Skeletal muscle cell (primary cell): ENCODE measurements at regions not wholly inside any gene's neighbourhood (a gene's known extent, or its start where the extent isn't known, plus 50 kb on each side); places are given as distances from the start of the nearest gene placed in this dataset.
"Not testable (repeated sequence)": the region's sequence is repeated elsewhere in the genome, so short reads cannot be mapped to it uniquely, and the experiment has no call there.

Source experiments
- DNase-seq: peaks from one replicate; pipeline ENCODE4 v3.0.0-alpha.2; 2010; ENCODE audit warnings: low read depth
- H3K4me3 ChIP-seq: 2 replicates; pipeline ENCODE4 v1.5.1; 2011; ENCODE audit warnings: low read depth, mild to moderate bottlenecking, control low read depth, low read length, moderate library complexity

GRCh38 chr3:127445581-127446343 is 144.8 kb downstream of the TPRA1 start:
- DNase-seq = no peak
- no peak overlapping the region for H3K4me3 ChIP-seq

GRCh38 chr3:127444761-127445160 is 145.8 kb downstream of the TPRA1 start:
- no peak overlapping the region for H3K4me3 ChIP-seq
- no peak for DNase-seq

DNA sequence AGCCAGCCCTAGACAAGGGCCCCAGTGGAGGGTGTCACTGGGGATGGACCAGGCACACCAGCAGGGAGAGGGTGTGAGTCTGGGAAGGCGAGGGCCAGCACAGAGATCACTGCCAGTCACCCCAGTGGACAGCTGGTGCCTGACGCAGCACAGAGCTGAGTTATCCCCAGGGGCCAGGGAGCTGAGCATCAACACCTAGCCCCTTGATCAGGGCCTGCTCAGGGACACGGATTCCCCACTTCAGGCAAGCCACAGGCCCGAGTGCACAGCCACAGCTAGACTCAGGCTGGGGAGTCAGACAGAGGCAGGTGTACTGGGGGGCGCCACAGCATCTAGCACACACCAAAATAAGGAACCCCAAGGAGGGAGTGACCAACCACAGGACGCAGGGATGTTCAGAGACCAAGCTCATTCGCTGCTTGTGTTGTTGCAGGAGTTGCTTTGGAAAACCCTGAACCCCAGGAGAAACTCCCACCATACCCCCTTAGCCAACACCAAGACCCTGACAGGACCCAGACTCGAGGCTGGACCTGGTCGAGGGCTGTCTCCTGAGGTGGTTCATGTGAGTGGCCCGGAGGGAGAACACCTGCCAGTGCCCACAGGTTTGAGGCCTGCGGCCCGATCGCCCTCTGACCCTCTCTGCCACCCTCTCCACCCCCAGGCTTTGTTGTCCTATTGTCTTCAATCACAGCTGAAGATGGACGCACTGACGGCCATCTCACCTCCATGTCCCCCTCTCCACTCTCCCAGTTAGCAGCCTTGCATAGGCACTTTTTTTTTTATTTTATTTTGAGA is 146.8 kb downstream of the TPRA1 start:
- no peak for DNase-seq
- no peak overlapping the region for H3K4me3 ChIP-seq

DNA sequence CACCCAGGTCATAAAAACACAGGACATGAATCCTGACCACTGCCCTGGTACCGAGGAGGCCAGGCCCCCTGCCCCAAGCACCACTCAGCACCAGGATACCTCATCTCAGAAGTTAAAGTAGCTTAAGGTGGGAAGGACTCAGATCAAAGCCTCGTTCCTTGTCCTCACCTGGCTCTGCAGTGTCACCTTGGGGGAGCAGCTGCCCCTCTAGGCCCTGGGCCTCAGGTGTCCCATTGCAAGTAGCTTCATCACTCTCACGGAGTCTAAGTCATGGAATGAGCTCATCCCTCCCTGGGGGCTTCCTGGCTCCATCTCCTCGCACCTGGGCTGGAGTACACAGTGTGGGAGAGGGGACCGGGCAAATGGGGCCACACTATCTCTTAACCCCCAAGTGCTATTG is 148.0 kb downstream of the TPRA1 start:
- DNase-seq = no peak
- no peak overlapping the region for H3K4me3 ChIP-seq

GRCh38 chr3:127441764-127442163 is 148.8 kb downstream of the TPRA1 start:
- no peak for DNase-seq
- H3K4me3 ChIP-seq = no peak overlapping the region

DNA sequence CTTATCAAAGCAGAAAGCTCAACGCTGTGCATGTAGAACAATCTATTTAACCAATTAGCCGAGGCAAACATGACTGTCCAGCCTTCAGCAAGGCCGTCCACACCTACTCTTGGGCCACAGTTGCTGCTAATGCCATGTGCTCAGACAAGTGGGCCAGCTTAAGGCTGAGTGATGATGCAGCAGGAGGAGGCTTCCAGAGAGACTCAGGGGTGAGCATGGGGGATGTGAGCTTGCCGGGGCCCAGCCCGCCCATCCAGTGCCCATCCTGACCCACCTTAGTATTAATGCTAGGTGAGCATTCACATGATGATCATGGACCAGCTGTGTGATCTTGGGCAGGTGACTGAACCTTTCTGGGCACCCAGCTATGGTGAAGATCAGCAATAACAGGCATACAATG is 150.1 kb downstream of the TPRA1 start:
- H3K4me3 ChIP-seq = no peak overlapping the region
- no peak for DNase-seq

- no peak overlapping the region for H3K4me3 ChIP-seq
- DNase-seq = no peak
Observed at GRCh38 chr3:127439621-127440020, 150.9 kb downstream of the TPRA1 start.

DNA sequence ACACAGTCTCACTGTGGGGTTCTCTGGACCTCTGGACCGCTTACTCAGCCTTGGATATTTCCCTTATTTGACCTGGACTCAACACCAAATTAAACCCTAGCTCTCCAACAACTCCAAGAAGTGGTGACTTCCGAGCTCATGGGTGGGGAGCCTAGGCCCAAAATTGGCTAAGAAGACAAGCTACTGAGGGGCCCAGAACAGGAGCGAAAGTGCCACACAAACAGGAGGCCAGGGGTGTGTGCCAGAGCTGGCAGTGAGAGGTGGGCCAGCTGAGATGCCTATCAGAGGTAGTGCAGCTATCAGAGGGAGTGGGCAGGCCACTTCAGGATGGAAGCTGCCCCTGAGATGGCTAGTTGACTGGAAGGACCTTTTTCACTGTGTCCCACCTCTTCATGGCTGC is 151.1 kb upstream of the PRR20G start:
- no peak for DNase-seq
- H3K4me3 ChIP-seq = no peak overlapping the region

- DNase-seq = no peak
Observed at GRCh38 chr3:127438371-127438770, 150.5 kb upstream of the PRR20G start.

DNA sequence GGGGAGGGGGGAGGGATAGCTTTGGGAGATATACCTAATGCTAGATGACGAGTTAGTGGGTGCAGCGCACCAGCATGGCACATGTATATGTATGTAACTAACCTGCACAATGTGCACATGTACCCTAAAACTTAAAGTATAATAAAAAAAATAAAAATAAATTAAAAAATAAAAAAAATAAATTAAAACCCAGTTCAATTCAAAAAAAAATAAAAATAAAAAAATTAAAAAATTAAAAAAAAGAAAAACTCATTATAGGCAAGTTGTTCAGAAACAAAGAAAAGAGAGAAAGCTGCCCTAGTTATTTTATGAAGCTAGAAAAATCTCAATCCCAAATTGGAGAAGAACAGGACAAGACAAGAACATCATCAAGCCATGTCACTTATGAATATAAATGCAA is 147.5 kb upstream of the PRR20G start:
- DNase-seq, H3K4me3 ChIP-seq: not testable (repeated sequence)

More at GRCh38 chr3:127438371-127438770, 150.5 kb upstream of the PRR20G start:
- H3K4me3 ChIP-seq = no peak overlapping the region

DNA sequence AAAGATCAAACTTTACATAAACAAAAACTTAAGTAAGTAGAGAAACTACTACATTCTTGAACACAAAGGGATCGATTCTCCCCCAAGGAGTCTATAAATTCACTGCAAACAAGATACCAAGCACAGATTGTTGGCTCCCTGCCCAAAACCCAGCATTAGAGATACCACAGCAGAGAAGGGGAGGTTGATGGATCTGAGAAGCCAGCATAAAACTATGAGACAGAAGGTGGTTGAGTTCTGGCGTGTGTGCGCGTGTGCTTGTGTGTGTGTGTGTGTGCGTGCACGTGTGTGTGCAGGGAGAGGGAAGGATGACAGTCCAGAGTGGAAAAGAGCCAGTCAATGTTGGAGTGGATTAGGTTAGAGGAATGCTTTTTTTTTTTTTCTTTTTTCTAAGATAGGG is 143.2 kb upstream of the PRR20G start:
- DNase-seq = no peak
- H3K4me3 ChIP-seq = no peak overlapping the region

GRCh38 chr3:127428344-127428997 is 140.6 kb upstream of the PRR20G start:
- no peak for DNase-seq
- no peak overlapping the region for H3K4me3 ChIP-seq

- no peak for DNase-seq
Observed at GRCh38 chr3:127427666-127428065, 139.8 kb upstream of the PRR20G start.

DNA sequence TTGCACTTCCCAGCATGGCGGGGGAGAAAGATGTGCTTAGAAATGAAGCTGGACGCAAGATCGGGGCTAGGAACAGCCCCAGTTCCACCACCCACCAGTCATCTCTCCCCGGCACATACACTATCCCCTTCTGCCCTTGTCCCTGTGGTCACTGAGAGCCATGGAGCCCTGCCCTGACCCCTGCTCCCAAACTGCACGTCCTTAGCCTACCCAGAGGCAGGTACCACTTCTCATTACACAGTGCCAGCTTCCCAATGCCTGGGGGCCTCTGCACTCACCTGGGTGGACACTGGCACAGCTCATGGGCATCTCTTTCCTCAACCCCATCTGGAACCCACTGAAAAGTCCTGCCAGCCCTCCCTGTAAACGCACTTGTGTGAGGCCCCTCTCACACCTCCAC is 139.3 kb upstream of the PRR20G start:
- DNase-seq = no peak
- H3K4me3 ChIP-seq = no peak overlapping the region

More at GRCh38 chr3:127427666-127428065, 139.8 kb upstream of the PRR20G start:
- no peak overlapping the region for H3K4me3 ChIP-seq

GRCh38 chr3:127426444-127427153 is 138.8 kb upstream of the PRR20G start:
- H3K4me3 ChIP-seq = no peak overlapping the region
- DNase-seq = no peak

DNA sequence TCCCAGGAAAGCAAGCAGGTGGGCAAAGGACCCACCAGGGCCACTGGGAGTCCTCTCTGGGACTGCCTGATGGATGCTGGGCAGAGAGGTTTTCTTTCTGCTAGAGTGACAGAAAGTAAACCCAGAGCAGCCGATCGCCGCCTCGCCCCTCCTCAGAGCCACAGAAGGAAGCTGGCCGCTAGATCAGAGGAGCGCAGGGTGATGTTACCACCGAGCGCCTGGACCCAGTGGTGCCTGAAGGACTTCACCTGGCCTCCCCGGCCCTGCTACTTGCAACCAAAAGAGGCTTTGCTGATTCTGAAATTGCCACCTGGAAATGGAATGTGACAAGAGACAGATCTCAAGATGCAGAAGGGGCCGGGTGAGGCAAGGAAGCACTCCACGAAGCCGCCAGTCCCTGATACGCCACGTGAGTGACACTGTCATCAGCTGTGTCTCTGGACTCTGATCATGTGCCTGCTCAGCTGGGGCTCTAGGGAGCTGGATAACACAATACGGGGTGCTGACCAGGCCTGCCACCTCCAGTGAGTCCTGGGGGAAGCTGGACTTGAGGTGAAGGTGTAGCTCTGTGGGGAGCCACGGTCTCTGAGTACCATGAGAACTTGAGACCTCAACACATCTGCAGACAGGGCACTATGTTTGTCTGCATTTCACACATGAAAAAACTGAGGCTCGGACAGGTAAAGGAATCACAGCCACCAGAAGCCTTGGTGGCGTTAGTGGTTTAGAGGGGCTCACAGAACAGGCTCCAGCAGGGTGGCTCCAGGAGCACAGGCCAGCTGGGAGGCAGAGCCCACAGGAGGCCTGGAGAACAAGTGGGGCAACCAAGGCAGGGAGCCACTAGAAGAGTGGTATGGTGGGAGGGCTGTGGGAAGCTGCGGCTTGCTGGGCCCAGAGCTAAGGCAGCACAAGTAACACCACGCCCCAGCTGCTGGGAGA is 137.9 kb upstream of the PRR20G start:
- H3K4me3 ChIP-seq = no peak overlapping the region
- no peak for DNase-seq

GRCh38 chr3:127424766-127425504 is 137.1 kb upstream of the PRR20G start:
- no peak overlapping the region for H3K4me3 ChIP-seq
- DNase-seq = no peak
